Upper lobe of left lung (tissue), 4 donors: ENCODE measurements at regions not wholly inside any gene's neighbourhood (a gene's known extent, or its start where the extent isn't known, plus 50 kb on each side); places are given as distances from the start of the nearest gene placed in this dataset.

Experiments used
- POLR2A ChIP-seq, 4 donors: fragments of 450-650 bp; IDR thresholded peaks; one replicate each; pipeline ENCODE4 v1.5.1; 2016 to 2017; ENCODE audit warnings: antibody characterized with exemption in 4 of 4, mild to moderate bottlenecking in 2 of 4
- TF ChIP-seq, protein P1 (sequence below), 6 experiments: fragments of 450-650 bp in 4 of 6; fragments of 200-600 bp in 2 of 6; sonication (generic) in 2 of 6; IDR thresholded peaks; one replicate each; pipeline ENCODE4 v1.5.1; 2016 to 2019; ENCODE audit warnings: antibody characterized with exemption in 6 of 6

GRCh38 chr15:25180606-25181292, 226.0 kb downstream of the SNRPN start:
- TF ChIP-seq, protein P1, sequence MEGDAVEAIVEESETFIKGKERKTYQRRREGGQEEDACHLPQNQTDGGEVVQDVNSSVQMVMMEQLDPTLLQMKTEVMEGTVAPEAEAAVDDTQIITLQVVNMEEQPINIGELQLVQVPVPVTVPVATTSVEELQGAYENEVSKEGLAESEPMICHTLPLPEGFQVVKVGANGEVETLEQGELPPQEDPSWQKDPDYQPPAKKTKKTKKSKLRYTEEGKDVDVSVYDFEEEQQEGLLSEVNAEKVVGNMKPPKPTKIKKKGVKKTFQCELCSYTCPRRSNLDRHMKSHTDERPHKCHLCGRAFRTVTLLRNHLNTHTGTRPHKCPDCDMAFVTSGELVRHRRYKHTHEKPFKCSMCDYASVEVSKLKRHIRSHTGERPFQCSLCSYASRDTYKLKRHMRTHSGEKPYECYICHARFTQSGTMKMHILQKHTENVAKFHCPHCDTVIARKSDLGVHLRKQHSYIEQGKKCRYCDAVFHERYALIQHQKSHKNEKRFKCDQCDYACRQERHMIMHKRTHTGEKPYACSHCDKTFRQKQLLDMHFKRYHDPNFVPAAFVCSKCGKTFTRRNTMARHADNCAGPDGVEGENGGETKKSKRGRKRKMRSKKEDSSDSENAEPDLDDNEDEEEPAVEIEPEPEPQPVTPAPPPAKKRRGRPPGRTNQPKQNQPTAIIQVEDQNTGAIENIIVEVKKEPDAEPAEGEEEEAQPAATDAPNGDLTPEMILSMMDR (IDR thresholded peaks at IDR 0.05): no peak
- TF ChIP-seq POLR2A (IDR thresholded peaks at IDR 0.05): no peak
